SK-N-SH (cell line): ENCODE measurements at regions not wholly inside any gene's neighbourhood (a gene's known extent, or its start where the extent isn't known, plus 50 kb on each side); places are given as distances from the start of the nearest gene placed in this dataset.

Experiments used
- CTCF ChIA-PET: fragments of 300-600, 350-600 bp; formaldehyde crosslinking; extraction: SDS; loops from one replicate; lab custom pipeline; 2021; lab: Yijun Ruan, JAX
- POLR2A ChIA-PET: fragments of 350-600 bp; sonication (Branson Sonifier 250); formaldehyde crosslinking; extraction: SDS; loops from one replicate; lab custom pipeline; 2020; ENCODE audit warnings: antibody characterized with exemption, inconsistent platforms; lab: Yijun Ruan, JAX
- DNase-seq: peaks from one replicate; pipeline ENCODE4 v3.0.0; 2012
- H2AFZ ChIP-seq: fragments of 200-600 bp; sonication (generic); 2 replicates; pipeline ENCODE4 v1.8.1; 2016; ENCODE audit warnings: antibody characterized with exemption, mild to moderate bottlenecking, low read depth
- H3F3A ChIP-seq: fragments of 200-600 bp; sonication (generic); replicated peaks from 2 replicates; pipeline ENCODE3; 2016; ENCODE audit warnings: antibody characterized with exemption, mild to moderate bottlenecking; ENCODE audit not compliant: insufficient read depth
- H3K27ac ChIP-seq, 2 experiments: fragments of 200-500 bp in 1 of 2; fragments of 200-600 bp in 1 of 2; sonication (Bioruptor generic) in 1 of 2; sonication (generic), shearing (Covaris generic) in 1 of 2; 2 replicates each; pipeline versions ENCODE4 v1.5.1 to v1.6.1; 2014 to 2016; ENCODE audit warnings: low read depth in 2 of 2, inconsistent platforms in 1 of 2, low read length in 1 of 2, mild to moderate bottlenecking in 1 of 2, mixed read lengths in 1 of 2
- H3K27me3 ChIP-seq: fragments of 200-600 bp; sonication (generic), shearing (Covaris generic); 2 replicates; pipeline ENCODE4 v1.6.1; 2016; ENCODE audit warnings: mixed run types; ENCODE audit not compliant: insufficient read depth
- H3K36me3 ChIP-seq, 2 experiments: fragments of 200-500 bp in 1 of 2; fragments of 200-600 bp in 1 of 2; sonication (Bioruptor generic) in 1 of 2; sonication (generic) in 1 of 2; replicated peaks in 1 of 2; 2 replicates each; pipeline versions ENCODE3 to v1.5.1; 2014 to 2016; ENCODE audit warnings: low read length in 1 of 2, mild to moderate bottlenecking in 1 of 2; ENCODE audit not compliant: insufficient read depth in 2 of 2, control insufficient read depth in 1 of 2
- H3K4me1 ChIP-seq, 2 experiments: fragments of 200-500 bp in 1 of 2; fragments of 200-600 bp in 1 of 2; sonication (Bioruptor generic) in 1 of 2; sonication (generic), shearing (Covaris generic) in 1 of 2; 2 replicates each; pipeline versions ENCODE4 v1.5.1 to v1.6.1; 2014 to 2016; ENCODE audit warnings: low read depth in 1 of 2, low read length in 1 of 2, mixed run types in 1 of 2; ENCODE audit not compliant: insufficient read depth in 2 of 2, control insufficient read depth in 1 of 2
- H3K4me2 ChIP-seq: fragments of 200-600 bp; sonication (generic), shearing (Covaris generic); 2 replicates; pipeline ENCODE4 v1.6.1; 2017; ENCODE audit warnings: mixed run types
- H3K4me3 ChIP-seq, 2 experiments: fragments of 200-500 bp in 1 of 2; fragments of 200-600 bp in 1 of 2; sonication (Bioruptor generic) in 1 of 2; sonication (generic), shearing (Covaris generic) in 1 of 2; 2 replicates each; pipeline versions ENCODE4 v1.5.1 to v1.8.1; 2014 to 2016; ENCODE audit warnings: low read depth in 2 of 2, inconsistent platforms in 1 of 2, low read length in 1 of 2, mild to moderate bottlenecking in 1 of 2, mixed read lengths in 1 of 2, moderate library complexity in 1 of 2
- H3K79me2 ChIP-seq: fragments of 200-600 bp; sonication (generic); 2 replicates; pipeline ENCODE4 v1.8.1; 2017; ENCODE audit warnings: mild to moderate bottlenecking; ENCODE audit not compliant: insufficient read depth
- H3K9ac ChIP-seq: fragments of 200-600 bp; sonication (generic); 2 replicates; pipeline ENCODE4 v1.6.1; 2017; ENCODE audit warnings: mixed run types
- H3K9me2 ChIP-seq: fragments of 200-600 bp; sonication (generic); 2 replicates; pipeline ENCODE4 v1.6.1; 2017; ENCODE audit warnings: mixed run types
- H3K9me3 ChIP-seq: fragments of 200-600 bp; sonication (generic); 2 replicates; pipeline ENCODE4 v1.6.1; 2017; ENCODE audit warnings: mixed run types, mild to moderate bottlenecking, moderate library complexity
- H4K20me1 ChIP-seq: fragments of 200-600 bp; sonication (generic); 2 replicates; pipeline ENCODE4 v1.6.1; 2017; ENCODE audit warnings: mild to moderate bottlenecking, mixed run types; ENCODE audit not compliant: insufficient read depth
- CTCF ChIP-seq: fragments of 200-600 bp; sonication (generic); IDR thresholded peaks from 2 replicates; pipeline ENCODE4 v1.6.1; 2017; ENCODE audit warnings: antibody characterized with exemption, mild to moderate bottlenecking, moderate library complexity
- ELF1 ChIP-seq: IDR thresholded peaks from 2 replicates; pipeline ENCODE4 v1.4.0; 2012
- EZH2phosphoT487 ChIP-seq: fragments of 200-600 bp; sonication (generic); IDR thresholded peaks from 2 replicates; pipeline ENCODE4 v1.6.1; 2017; ENCODE audit warnings: low read depth, mixed run types, mild to moderate bottlenecking, antibody characterized with exemption, moderate library complexity, borderline replicate concordance
- FOXJ3 ChIP-seq: sonication (generic); formaldehyde crosslinking; IDR thresholded peaks from 2 replicates; pipeline ENCODE4 v1.5.1; 2020; ENCODE audit warnings: mild to moderate bottlenecking, missing genetic modification reagents
- GABPA ChIP-seq: IDR thresholded peaks from 2 replicates; pipeline ENCODE4 v1.4.0; 2012; ENCODE audit warnings: low read depth, mild to moderate bottlenecking
- GATA2 ChIP-seq: sonication (generic); formaldehyde crosslinking; IDR thresholded peaks from 2 replicates; pipeline ENCODE4 v1.5.0; 2020; ENCODE audit warnings: mild to moderate bottlenecking, missing genetic modification reagents
- IRF3 ChIP-seq: fragments of 150-350 bp; IDR thresholded peaks from 2 replicates; pipeline ENCODE4 v1.6.1; 2016; ENCODE audit warnings: mild to moderate bottlenecking, low read depth, low read length
- JUND ChIP-seq: IDR thresholded peaks from 2 replicates; pipeline ENCODE4 v1.4.0; 2012
- MXI1 ChIP-seq: IDR thresholded peaks from 2 replicates; pipeline ENCODE4 v1.6.1; 2012; ENCODE audit warnings: mild to moderate bottlenecking, low read depth, low read length, improper control_type of control experiment
- NFIC ChIP-seq: IDR thresholded peaks from 2 replicates; pipeline ENCODE4 v1.4.0; 2012; ENCODE audit warnings: borderline replicate concordance
- NRF1 ChIP-seq: IDR thresholded peaks from 2 replicates; pipeline ENCODE4 v1.6.1; 2012; ENCODE audit warnings: low read depth, mild to moderate bottlenecking, low read length
- POLR2AphosphoS5 ChIP-seq: IDR thresholded peaks from 2 replicates; pipeline ENCODE4 v1.6.1; 2012; ENCODE audit warnings: low read depth, low read length
- RCOR1 ChIP-seq: fragments of 150-350 bp; IDR thresholded peaks from 2 replicates; pipeline ENCODE4 v1.6.1; 2017; ENCODE audit warnings: antibody characterized with exemption, low read length
- REST ChIP-seq: IDR thresholded peaks from 2 replicates; pipeline ENCODE4 v1.6.1; 2012; ENCODE audit warnings: mild to moderate bottlenecking, low read depth, low read length, moderate library complexity
- RFX5 ChIP-seq: IDR thresholded peaks from 2 replicates; pipeline ENCODE4 v1.6.1; 2012; ENCODE audit warnings: mild to moderate bottlenecking, improper control_type of control experiment, low read length
- RXRA ChIP-seq: IDR thresholded peaks from 2 replicates; pipeline ENCODE4 v1.4.0; 2012; ENCODE audit warnings: low read depth, mild to moderate bottlenecking, borderline replicate concordance
- SIN3A ChIP-seq: IDR thresholded peaks from 2 replicates; pipeline ENCODE4 v1.6.1; 2012; ENCODE audit warnings: low read depth, mild to moderate bottlenecking, low read length, moderate library complexity, borderline replicate concordance
- SMC3 ChIP-seq: IDR thresholded peaks from 2 replicates; pipeline ENCODE4 v1.6.1; 2012; ENCODE audit warnings: low read depth, low read length, improper control_type of control experiment
- USF1 ChIP-seq: IDR thresholded peaks from 2 replicates; pipeline ENCODE4 v1.4.0; 2012; ENCODE audit warnings: low read depth, borderline replicate concordance
- USF2 ChIP-seq: fragments of 150-350 bp; IDR thresholded peaks from 2 replicates; pipeline ENCODE4 v1.6.1; 2017; ENCODE audit warnings: antibody characterized with exemption, low read length, low read depth, borderline replicate concordance
- YY1 ChIP-seq: IDR thresholded peaks from 2 replicates; pipeline ENCODE4 v1.4.0; 2012; ENCODE audit warnings: low read depth, mild to moderate bottlenecking
- WGBS: methylation state at CpG from one replicate; pipeline ENCODE4 v1.1.6; 2017; ENCODE audit warnings: low lambda C conversion rate; 5-methylcytosine and 5-hydroxymethylcytosine counted together

- no peak overlapping the region for H2AFZ ChIP-seq
Measured at GRCh38 chr20:40223810-40224209, 465.2 kb downstream of the MAFB start.

GRCh38 chr20:40218971-40219370, 470.1 kb downstream of the MAFB start:
- ChIA-PET POLR2A (no interaction called here), CTCF (no interaction called here)
- Histone ChIP-seq H3K4me1 (no peaks in the 10 kb centered on the region; a peak in 1 of 4 replicates), H2AFZ (no peak overlapping the region), H3F3A (no peaks in the 10 kb centered on the region), H3K9me3 (no peaks in the 10 kb centered on the region), H3K4me2 (no peak overlapping the region), H3K27me3 (no peaks in the 10 kb centered on the region), H3K36me3 (no peaks in the 10 kb centered on the region), H3K27ac (no peak overlapping the region), H3K9me2 (no peaks in the 10 kb centered on the region), H3K9ac (no peak overlapping the region), H3K4me3 (no peak overlapping the region), H4K20me1 (no peaks in the 10 kb centered on the region), H3K79me2 (no peaks in the 10 kb centered on the region)
- no peak for DNase-seq
- no peak for TF ChIP-seq NRF1
- TF ChIP-seq EZH2phosphoT487, result no peak
- TF ChIP-seq RFX5, result no peak
- no peak for TF ChIP-seq SIN3A
- TF ChIP-seq POLR2AphosphoS5, result no peak
- TF ChIP-seq YY1, result no peak
- TF ChIP-seq REST, result no peak
- TF ChIP-seq CTCF, result no peak
- no peak for TF ChIP-seq NFIC
- TF ChIP-seq SMC3, result no peak
- WGBS, result 18% methylated on average over 2 of the region's 2 CpGs

More at GRCh38 chr20:40223810-40224209, 465.2 kb downstream of the MAFB start:
- no peaks in the 10 kb centered on the region for H3K79me2 ChIP-seq
- ChIA-PET POLR2A (no interaction called here), CTCF (interaction anchor here (0.8 to 1.8 kb wide), 2 partner anchors 16 to 63 kb away, joined by 3 to 4 read pairs; no protein-coding TSS in a partner anchor)
- H3F3A ChIP-seq, result no peaks in the 10 kb centered on the region
- H3K9me2 ChIP-seq, result no peaks in the 10 kb centered on the region
- H3K9me3 ChIP-seq, result no peaks in the 10 kb centered on the region
- no peak overlapping the region for H3K4me2 ChIP-seq
- WGBS, result 28% methylated on average over 3 of the region's 3 CpGs
- H4K20me1 ChIP-seq, result no peaks in the 10 kb centered on the region
- no peak overlapping the region for H3K27ac ChIP-seq
- H3K27me3 ChIP-seq, result no peaks in the 10 kb centered on the region
- TF ChIP-seq JUND (no peak), RCOR1 (no peak), FOXJ3 (CRISPR knock-in tag) (no peak), GATA2 (no peak), RFX5 (no peak), MXI1 (no peak), ELF1 (no peak), NFIC (no peak), GABPA (no peak), IRF3 (no peak), USF2 (no peak), NRF1 (no peak), RXRA (no peak), USF1 (no peak)
- no peak overlapping the region for H3K9ac ChIP-seq
- no peaks in the 10 kb centered on the region for H3K36me3 ChIP-seq
- DNase-seq, result no peak
- H3K4me1 ChIP-seq, result no peaks in the 10 kb centered on the region
- H3K4me3 ChIP-seq, result no peak overlapping the region
